Loucy (cell line): ENCODE measurements at regions not wholly inside any gene's neighbourhood (a gene's known extent, or its start where the extent isn't known, plus 50 kb on each side); places are given as distances from the start of the nearest gene placed in this dataset.

Experiments used
- CTCF ChIP-seq: fragments of 200-600 bp; sonication (generic); conservative IDR thresholded peaks from 2 replicates; pipeline ENCODE4 v1.5.1; 2014; ENCODE audit warnings: mild to moderate bottlenecking, antibody characterized with exemption, low read length
- EZH2phosphoT487 ChIP-seq: fragments of 200-600 bp; IDR thresholded peaks from 2 replicates; pipeline ENCODE4 v1.6.1; 2018; ENCODE audit warnings: antibody characterized with exemption, mild to moderate bottlenecking, moderate library complexity, borderline replicate concordance

DNA sequence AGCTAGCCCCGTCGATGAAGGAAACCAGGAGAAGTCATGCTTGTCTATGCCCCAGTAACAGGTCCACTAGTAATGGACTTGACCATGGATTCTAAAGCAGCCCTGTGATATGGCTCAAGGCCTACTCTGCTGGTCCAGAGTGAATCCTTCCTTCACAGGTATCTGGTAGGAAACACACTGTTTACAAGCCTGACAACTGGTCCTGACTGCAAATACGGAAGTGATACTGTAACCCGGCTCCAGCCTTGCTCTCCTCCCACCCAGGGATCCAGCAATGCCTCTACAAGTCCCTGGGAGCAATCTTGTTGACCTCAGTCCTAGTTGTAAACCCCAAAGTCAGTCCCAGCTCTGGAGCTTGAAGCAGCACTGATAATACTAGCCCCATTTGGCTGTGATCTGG, 239.2 kb upstream of the GRID2 start:
- TF ChIP-seq CTCF: no peak
- no peak for TF ChIP-seq EZH2phosphoT487
